Heart left ventricle (tissue), 16 donors: ENCODE measurements at regions not wholly inside any gene's neighbourhood (a gene's known extent, or its start where the extent isn't known, plus 50 kb on each side); places are given as distances from the start of the nearest gene placed in this dataset.

ENCODE experiments used
- ATAC-seq, 4 donors: fragments of 200-7000 bp; cut with Tn5 transposase; one replicate each; pipeline ENCODE4 v1.9.1; 2020 to 2022; ENCODE audit warnings: moderate library complexity in 4 of 4, mild to moderate bottlenecking in 3 of 4, moderate number of reproducible peaks in 1 of 4
- DNase-seq, 5 donors: peaks; one replicate each; pipeline ENCODE4 v3.0.0-alpha.2; 2020
- H3K27ac ChIP-seq, 12 donors: fragments of 200-600 bp; sonication (generic) in 4 of 12; one replicate each; pipeline versions ENCODE4 v1.5.0 to v1.8.0; 2016 to 2022; ENCODE audit warnings: mild to moderate bottlenecking in 2 of 12
- H3K27me3 ChIP-seq, 9 donors: fragments of 200-600 bp; sonication (generic) in 2 of 9; one replicate each; pipeline versions ENCODE4 v1.5.1 to v1.8.0; 2016 to 2022; ENCODE audit warnings: mild to moderate bottlenecking in 3 of 9
- H3K36me3 ChIP-seq, 9 donors: fragments of 200-600 bp; sonication (generic) in 2 of 9; one replicate each; pipeline versions ENCODE4 v1.5.0 to v1.8.0; 2018 to 2022; ENCODE audit warnings: mild to moderate bottlenecking in 2 of 9
- H3K4me1 ChIP-seq, 12 donors: fragments of 200-600 bp; sonication (generic) in 4 of 12; one replicate each; pipeline versions ENCODE4 v1.5.0 to v1.8.0; 2016 to 2022; ENCODE audit warnings: mild to moderate bottlenecking in 3 of 12
- H3K4me3 ChIP-seq, 12 donors: fragments of 200-600 bp; sonication (generic) in 4 of 12; one replicate each; pipeline versions ENCODE4 v1.5.0 to v1.8.0; 2017 to 2022; ENCODE audit warnings: mild to moderate bottlenecking in 9 of 12, moderate library complexity in 4 of 12
- H3K9me3 ChIP-seq, 12 donors: fragments of 200-600 bp; sonication (generic) in 4 of 12; one replicate each; pipeline versions ENCODE4 v1.5.0 to v1.8.0; 2016 to 2022; ENCODE audit warnings: mild to moderate bottlenecking in 1 of 12
- CTCF ChIP-seq, 12 donors: fragments of 200-600 bp; sonication (generic) in 4 of 12; IDR thresholded peaks; one replicate each; pipeline versions ENCODE4 v1.5.0 to v1.8.0; 2018 to 2022; ENCODE audit warnings: antibody characterized with exemption in 12 of 12, mild to moderate bottlenecking in 5 of 12
- POLR2A ChIP-seq, 2 donors: fragments of 450-650 bp; IDR thresholded peaks; one replicate each; pipeline ENCODE4 v1.6.1; 2017; ENCODE audit warnings: antibody characterized with exemption in 2 of 2, mild to moderate bottlenecking in 2 of 2, moderate library complexity in 2 of 2
- WGBS, 4 donors: extraction: QIAGEN DNeasy Blood & Tissue Kit in 2 of 4; methylation state at CpG; one replicate each; pipeline versions ENCODE4 v1.1.5 to v1.1.7; 2013 to 2018; 5-methylcytosine and 5-hydroxymethylcytosine counted together
- intact Hi-C, 10 donors: fragments of 100-400 bp; cut with DNase I; formaldehyde crosslinking; loops; one replicate each; pipeline versions ENCODE4 v1.11.1 to v1.14.2; 2022
- donor health status: ischemic (EF 13 %, LVEDD 7.1; RV severe dilation, severe dysfunction).
- donor health status: healthy with polysubstance abuse.
- donor health status: DM: no; HTN: yes; CAD: no.
- donor health status: DM: no; HTN: no; CAD: no.
- donor health status: ischemic (EF 25% LVEDD 6.9; RV normal size, moderate dysfunction).
- donor health status: ischemic (EF 25% LVEDD 5.7; RV mildly dilated, moderate dysfunction).
- donor health status: healthy.
- donor health status: DM: yes; HTN: yes; CAD: no.
- donor health status: ischemic (EF 35%, LVEDD 5.7; RV mildly dilated, moderate dysfunction).
- donor health status: nonischemic (EF 11% LVEDD 7.7; RV severe dilation, severe dysfunction).
- donor health status: DM: yes; HTN: yes; CAD: no.
- donor health status: PGD.
- donor health status: ischemic (EF 29% LVEDD 5.4; RV normal size, mild dysfunction).
- donor health status: nonischemic (EF 23%, LVEDD 6.1; RV moderate dilation, normal function).

- TF ChIP-seq POLR2A (IDR thresholded peaks at IDR 0.05): no peak
- TF ChIP-seq CTCF (IDR thresholded peaks at IDR 0.05): no peak
- WGBS, 4 donors: 87 to 92% (median 90%) methylated on average over 2 of the region's 2 CpGs
- ATAC-seq (no peak), DNase-seq (no peak)
- Histone ChIP-seq H3K4me3 (no peak overlapping the region), H3K27ac (no peak overlapping the region), H3K9me3 (peaks cover 0 to 23% (median 4%) of the 10 kb centered on the region in 12 donors), H3K36me3 (no peaks in the 10 kb centered on the region), H3K4me1 (no peaks in the 10 kb centered on the region), H3K27me3 (no peaks in the 10 kb centered on the region)
- intact Hi-C loops: no loop called here
Observed at GRCh38 chr1:188700116-188700515, 1777.5 kb downstream of the BRINP3 start.

- WGBS, 4 donors: 73 to 79% (median 77%) methylated on average over 4 of the region's 4 CpGs
- intact Hi-C loops: no loop called here
Observed at GRCh38 chr1:188706742-188707141, 1770.9 kb downstream of the BRINP3 start.

GRCh38 chr1:188708795-188709535 is 1768.7 kb downstream of the BRINP3 start:
- H3K27ac ChIP-seq: no peak overlapping the region
- no peaks in the 10 kb centered on the region for H3K27me3 ChIP-seq
- WGBS, 4 donors: 25 to 31% (median 29%) methylated on average over 4 of the region's 4 CpGs
- intact Hi-C loops: no loop called here
- DNase-seq (no peak), ATAC-seq (no peak)
- peaks cover 0 to 12% (median 0%) of the 10 kb centered on the region in 12 donors for H3K9me3 ChIP-seq
- no peaks in the 10 kb centered on the region for H3K4me1 ChIP-seq
- no peak overlapping the region for H3K4me3 ChIP-seq
- TF ChIP-seq POLR2A (IDR thresholded peaks at IDR 0.05) (no peak), CTCF (IDR thresholded peaks at IDR 0.05) (no peak)
- H3K36me3 ChIP-seq: no peaks in the 10 kb centered on the region

More at GRCh38 chr1:188706742-188707141, 1770.9 kb downstream of the BRINP3 start:
- ATAC-seq (no peak), DNase-seq (no peak)
- H3K27ac ChIP-seq: no peak overlapping the region
- peaks cover 0 to 24% (median 0%) of the 10 kb centered on the region in 12 donors for H3K9me3 ChIP-seq
- no peaks in the 10 kb centered on the region for H3K27me3 ChIP-seq
- no peak for TF ChIP-seq CTCF (IDR thresholded peaks at IDR 0.05)
- no peak for TF ChIP-seq POLR2A (IDR thresholded peaks at IDR 0.05)
- no peaks in the 10 kb centered on the region for H3K4me1 ChIP-seq
- no peak overlapping the region for H3K4me3 ChIP-seq
- no peaks in the 10 kb centered on the region for H3K36me3 ChIP-seq

GRCh38 chr1:188715566-188715965 is 1762.1 kb downstream of the BRINP3 start:
- Histone ChIP-seq H3K9me3 (peaks cover 0 to 2% (median 0%) of the 10 kb centered on the region in 12 donors), H3K4me3 (no peak overlapping the region), H3K27me3 (no peaks in the 10 kb centered on the region), H3K4me1 (no peaks in the 10 kb centered on the region), H3K27ac (no peak overlapping the region), H3K36me3 (no peaks in the 10 kb centered on the region)
- WGBS, 4 donors: 55 to 64% (median 59%) methylated on average over 1 of the region's 1 CpG
- ATAC-seq (no peak), DNase-seq (no peak)
- no peak for TF ChIP-seq POLR2A (IDR thresholded peaks at IDR 0.05)
- TF ChIP-seq CTCF (IDR thresholded peaks at IDR 0.05): no peak
- intact Hi-C loops: no loop called here
